C4-2B (cell line): ENCODE measurements at regions not wholly inside any gene's neighbourhood (a gene's known extent, or its start where the extent isn't known, plus 50 kb on each side); places are given as distances from the start of the nearest gene placed in this dataset.

Experiments
- H3K27ac ChIP-seq: fragments of 450-650 bp; 2 replicates; pipeline ENCODE4 v1.5.1; 2017
- ZFX ChIP-seq: fragments of 450-650 bp; IDR thresholded peaks from 2 replicates; pipeline ENCODE4 v1.6.1; 2017
- TF ChIP-seq, protein P1 (sequence below): fragments of 450-650 bp; conservative IDR thresholded peaks from 2 replicates; pipeline ENCODE4 v1.5.1; 2017; ENCODE audit warnings: mild to moderate bottlenecking

- no peak overlapping the region for H3K27ac ChIP-seq
- TF ChIP-seq, protein P1, sequence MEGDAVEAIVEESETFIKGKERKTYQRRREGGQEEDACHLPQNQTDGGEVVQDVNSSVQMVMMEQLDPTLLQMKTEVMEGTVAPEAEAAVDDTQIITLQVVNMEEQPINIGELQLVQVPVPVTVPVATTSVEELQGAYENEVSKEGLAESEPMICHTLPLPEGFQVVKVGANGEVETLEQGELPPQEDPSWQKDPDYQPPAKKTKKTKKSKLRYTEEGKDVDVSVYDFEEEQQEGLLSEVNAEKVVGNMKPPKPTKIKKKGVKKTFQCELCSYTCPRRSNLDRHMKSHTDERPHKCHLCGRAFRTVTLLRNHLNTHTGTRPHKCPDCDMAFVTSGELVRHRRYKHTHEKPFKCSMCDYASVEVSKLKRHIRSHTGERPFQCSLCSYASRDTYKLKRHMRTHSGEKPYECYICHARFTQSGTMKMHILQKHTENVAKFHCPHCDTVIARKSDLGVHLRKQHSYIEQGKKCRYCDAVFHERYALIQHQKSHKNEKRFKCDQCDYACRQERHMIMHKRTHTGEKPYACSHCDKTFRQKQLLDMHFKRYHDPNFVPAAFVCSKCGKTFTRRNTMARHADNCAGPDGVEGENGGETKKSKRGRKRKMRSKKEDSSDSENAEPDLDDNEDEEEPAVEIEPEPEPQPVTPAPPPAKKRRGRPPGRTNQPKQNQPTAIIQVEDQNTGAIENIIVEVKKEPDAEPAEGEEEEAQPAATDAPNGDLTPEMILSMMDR, result no peak
- TF ChIP-seq ZFX, result no peak
Observed at GRCh38 chr3:71966185-71966584, 181.2 kb upstream of the PROK2 start.

- TF ChIP-seq ZFX, result no peak
- TF ChIP-seq, protein P1, result no peak
- H3K27ac ChIP-seq, result no peak overlapping the region
Observed at GRCh38 chr3:71964170-71964569, 179.2 kb upstream of the PROK2 start.

- H3K27ac ChIP-seq, result no peak overlapping the region
Observed at GRCh38 chr3:71962561-71963240, 177.8 kb upstream of the PROK2 start.

GRCh38 chr3:71961891-71962290 lies 176.9 kb upstream of the PROK2 start:
- no peak overlapping the region for H3K27ac ChIP-seq
- no peak for TF ChIP-seq ZFX
- TF ChIP-seq, protein P1, result no peak

More at GRCh38 chr3:71962561-71963240, 177.8 kb upstream of the PROK2 start:
- TF ChIP-seq, protein P1, result no peak
- TF ChIP-seq ZFX, result no peak

GRCh38 chr3:71961378-71961777 lies 176.4 kb upstream of the PROK2 start:
- H3K27ac ChIP-seq, result no peak overlapping the region
- TF ChIP-seq ZFX, result no peak
- TF ChIP-seq, protein P1, result no peak

DNA sequence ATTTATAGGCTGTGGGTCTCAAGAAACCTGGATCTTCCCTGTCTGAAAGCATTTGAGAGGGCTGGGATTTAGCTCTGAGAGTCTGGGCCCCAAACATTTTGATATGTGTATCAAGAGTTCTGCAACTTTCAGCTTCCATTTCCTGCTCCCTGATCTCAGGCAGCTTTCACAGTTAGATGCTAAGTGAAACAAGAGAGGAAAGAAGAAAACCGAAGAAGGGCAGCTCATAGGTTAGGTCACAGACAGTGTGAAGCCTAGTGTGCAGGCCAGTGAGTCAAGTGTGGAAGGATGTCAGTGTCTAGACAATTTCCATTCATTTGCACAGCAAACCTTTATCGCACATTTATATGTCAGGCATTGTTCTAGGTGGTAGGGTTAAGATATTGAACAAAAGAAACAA lies 173.6 kb upstream of the PROK2 start:
- no peak overlapping the region for H3K27ac ChIP-seq
- TF ChIP-seq, protein P1, result no peak
- TF ChIP-seq ZFX, result no peak

DNA sequence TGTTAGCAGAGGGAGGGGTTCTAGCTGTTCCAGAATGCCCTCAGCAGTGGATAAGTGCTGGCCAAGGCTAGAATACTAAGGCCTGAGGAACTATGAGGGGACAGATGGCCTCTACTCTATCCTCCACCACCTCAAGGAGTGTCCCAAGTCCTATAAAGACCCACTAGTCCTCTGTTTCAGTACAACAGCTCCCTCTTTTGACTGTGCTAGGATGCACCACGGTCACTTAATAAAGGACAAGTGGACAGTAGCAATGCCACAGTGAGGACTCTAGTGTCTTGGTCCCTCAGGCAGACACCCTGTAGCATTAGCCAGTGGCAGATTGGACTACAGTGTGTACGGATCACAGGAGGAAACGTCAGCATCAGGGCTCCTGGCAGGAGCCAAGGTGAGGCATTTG lies 171.8 kb upstream of the PROK2 start:
- TF ChIP-seq, protein P1, result no peak; the same call in 1 of the 2 replicates
- no peak for TF ChIP-seq ZFX
- H3K27ac ChIP-seq, result no peak overlapping the region
